PFSK-1 (cell line): ENCODE measurements at regions not wholly inside any gene's neighbourhood (a gene's known extent, or its start where the extent isn't known, plus 50 kb on each side); places are given as distances from the start of the nearest gene placed in this dataset.

Experiments
- FOXP2 ChIP-seq: optimal IDR thresholded peaks from 2 replicates; pipeline ENCODE3; 2011; ENCODE audit warnings: borderline replicate concordance, control low read depth, inconsistent platforms; ENCODE audit not compliant: insufficient read depth; ENCODE audit errors: extremely low read length, extremely low read depth
- POLR2AphosphoS5 ChIP-seq: IDR thresholded peaks from 2 replicates; pipeline ENCODE4 v1.6.1; 2012; ENCODE audit warnings: low read depth, mild to moderate bottlenecking, control low read depth, low read length, moderate library complexity
- REST ChIP-seq, 2 experiments: IDR thresholded peaks; 2 replicates each; pipeline versions ENCODE4 v1.6.1 to v1.8.0; 2011 to 2012; ENCODE audit warnings: low read depth in 2 of 2, low read length in 2 of 2, control low read depth in 1 of 2, inconsistent platforms in 1 of 2, mild to moderate bottlenecking in 1 of 2, moderate library complexity in 1 of 2; ENCODE audit not compliant: insufficient read depth in 1 of 2
- SIN3A ChIP-seq: IDR thresholded peaks from 2 replicates; pipeline ENCODE4 v1.6.1; 2012; ENCODE audit warnings: mild to moderate bottlenecking, low read length, moderate library complexity, borderline replicate concordance; ENCODE audit not compliant: insufficient read depth
- TAF1 ChIP-seq: IDR thresholded peaks from 2 replicates; pipeline ENCODE4 v1.6.1; 2012; ENCODE audit warnings: low read length, control low read depth, borderline replicate concordance; ENCODE audit not compliant: insufficient read depth

GRCh38 chr1:204744107-204744779 is 58.7 kb upstream of the LRRN2 start:
- TF ChIP-seq FOXP2: no peak
- no peak for TF ChIP-seq REST (IDR thresholded peaks at IDR 0.05; ENCODE audit: insufficient read depth in 1 of 2, low read depth in 2 of 2, low read length in 2 of 2)
- TF ChIP-seq TAF1: no peak
- TF ChIP-seq SIN3A: no peak
- no peak for TF ChIP-seq POLR2AphosphoS5

- no peak for TF ChIP-seq REST (IDR thresholded peaks at IDR 0.05; ENCODE audit: insufficient read depth in 1 of 2, low read depth in 2 of 2, low read length in 2 of 2)
These were observed 61.4 kb upstream of the LRRN2 start for GRCh38 chr1:204746838-204747442.

DNA sequence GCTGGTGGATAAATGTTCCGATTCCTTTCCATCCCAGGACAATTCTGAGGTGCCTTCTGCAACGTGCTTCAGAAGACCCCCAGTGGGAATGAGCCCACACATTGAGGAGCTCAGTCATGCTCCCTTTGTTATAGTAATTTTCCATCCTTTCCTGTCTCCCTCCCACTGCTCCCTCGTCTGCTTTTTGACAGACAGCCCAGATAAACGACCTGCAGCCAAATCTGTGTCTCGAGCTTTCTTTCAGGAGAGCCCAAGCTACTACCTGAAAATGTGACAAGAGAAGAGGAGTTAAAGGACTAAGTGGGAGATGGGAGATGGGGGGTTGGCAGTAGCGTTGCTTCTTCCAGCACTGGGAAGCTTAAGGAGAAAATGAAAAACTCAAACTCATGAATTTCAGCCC is 65.9 kb upstream of the LRRN2 start:
- TF ChIP-seq REST (IDR thresholded peaks at IDR 0.05; ENCODE audit: insufficient read depth in 1 of 2, low read depth in 2 of 2, low read length in 2 of 2): no peak
- no peak for TF ChIP-seq POLR2AphosphoS5
- TF ChIP-seq SIN3A: no peak
- no peak for TF ChIP-seq TAF1
- TF ChIP-seq FOXP2: no peak

DNA sequence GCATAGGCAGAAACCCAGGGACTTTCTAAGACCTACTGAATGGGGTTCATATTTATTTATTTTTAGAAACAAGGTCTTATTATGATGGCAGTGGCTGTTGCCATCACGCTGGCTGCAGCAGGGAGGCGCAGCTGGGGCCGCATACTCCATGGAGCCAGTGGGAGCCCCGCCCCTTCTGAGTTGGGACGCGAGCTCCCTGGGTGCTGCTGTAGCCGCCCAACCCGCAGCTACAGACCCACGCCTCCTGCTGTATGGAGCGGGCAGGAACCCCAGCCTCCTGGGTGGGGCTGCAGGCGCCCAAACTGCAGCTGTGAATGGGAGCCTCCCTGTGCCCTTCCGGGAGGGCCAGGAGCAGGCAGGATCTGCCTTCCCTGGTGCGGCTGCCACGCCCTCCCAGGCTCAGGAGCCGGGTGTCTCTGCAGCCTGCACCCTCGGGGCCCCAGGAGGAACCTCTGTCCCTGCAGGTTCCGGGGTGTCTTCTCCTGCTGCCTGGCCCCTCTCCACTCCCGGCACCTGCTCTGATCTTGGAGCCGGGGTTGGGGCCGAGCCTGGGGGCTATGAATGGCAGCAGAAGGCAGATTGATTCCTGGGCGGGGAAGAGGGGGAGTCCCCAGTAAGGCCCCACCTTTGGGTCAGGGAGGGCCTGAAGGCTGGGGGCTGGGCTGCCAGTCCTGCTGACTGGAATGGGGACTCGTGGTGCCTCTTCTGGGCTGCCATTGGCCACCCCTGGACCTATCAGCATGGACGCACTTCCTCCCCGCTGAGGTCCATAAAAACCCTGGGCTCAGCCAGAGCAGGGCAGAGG is 66.5 kb upstream of the LRRN2 start:
- no peak for TF ChIP-seq SIN3A
- no peak for TF ChIP-seq REST (IDR thresholded peaks at IDR 0.05; ENCODE audit: insufficient read depth in 1 of 2, low read depth in 2 of 2, low read length in 2 of 2)
- no peak for TF ChIP-seq TAF1

- no peak for TF ChIP-seq POLR2AphosphoS5
- no peak for TF ChIP-seq FOXP2
- no peak for TF ChIP-seq REST (IDR thresholded peaks at IDR 0.05; ENCODE audit: insufficient read depth in 1 of 2, low read depth in 2 of 2, low read length in 2 of 2)
- no peak for TF ChIP-seq SIN3A
These were observed 67.1 kb upstream of the LRRN2 start for GRCh38 chr1:204752688-204753040.
